Stomach (tissue), 4 donors: ENCODE measurements at regions not wholly inside any gene's neighbourhood (a gene's known extent, or its start where the extent isn't known, plus 50 kb on each side); places are given as distances from the start of the nearest gene placed in this dataset.

ENCODE experiments used
- CTCF ChIP-seq, 7 experiments: fragments of 450-650 bp in 4 of 7; fragments of 200-600 bp in 3 of 7; sonication (generic) in 3 of 7; IDR thresholded peaks; one replicate each; pipeline ENCODE4 v1.5.1; 2016 to 2019; ENCODE audit warnings: antibody characterized with exemption in 7 of 7, control low read depth in 2 of 7, mild to moderate bottlenecking in 1 of 7
- EP300 ChIP-seq: sonication (generic); formaldehyde crosslinking; IDR thresholded peaks from one replicate; pipeline ENCODE4 v1.6.1; 2017; ENCODE audit warnings: antibody characterized with exemption
- POLR2A ChIP-seq, 4 donors: fragments of 450-650 bp; IDR thresholded peaks; one replicate each; pipeline ENCODE4 v1.6.1; 2016; ENCODE audit warnings: antibody characterized with exemption in 4 of 4, control low read depth in 2 of 4, mild to moderate bottlenecking in 1 of 4, moderate library complexity in 1 of 4

GRCh38 chr11:70900540-70900939, 351.8 kb downstream of the SHANK2 start:
- no peak for TF ChIP-seq CTCF (IDR thresholded peaks at IDR 0.05)
- no peak for TF ChIP-seq POLR2A (IDR thresholded peaks at IDR 0.05)
- TF ChIP-seq EP300, result no peak
